ENCODE measurements at regions not wholly inside any gene's neighbourhood (a gene's known extent, or its start where the extent isn't known, plus 50 kb on each side); places are given as distances from the start of the nearest gene placed in this dataset.

- TF ChIP-seq CTCF (IDR thresholded peaks at IDR 0.05) (no peak), EP300 (IDR thresholded peaks at IDR 0.05) (no peak), POLR2A (IDR thresholded peaks at IDR 0.05) (no peak)
Observed at GRCh38 chr11:130587658-130588057, 139.2 kb downstream of the ADAMTS15 start.
